ENCODE measurements at regions not wholly inside any gene's neighbourhood (a gene's known extent, or its start where the extent isn't known, plus 50 kb on each side); places are given as distances from the start of the nearest gene placed in this dataset.
"Not testable (repeated sequence)": the region's sequence is repeated elsewhere in the genome, so short reads cannot be mapped to it uniquely, and the experiment has no call there.

- DNase-seq (ENCODE audit: low read depth): no peak
- H3K4me3 ChIP-seq (ENCODE audit: low read depth, low read length): no peak overlapping the region
- TF ChIP-seq CTCF (IDR thresholded peaks at IDR 0.05; ENCODE audit: low read depth, low read length, missing control alignments): no peak
These were observed 654.8 kb upstream of the CPEB2 start for GRCh38 chr4:14347526-14347925.

GRCh38 chr4:14348506-14348905, 653.8 kb upstream of the CPEB2 start:
- DNase-seq (ENCODE audit: low read depth): no peak
- TF ChIP-seq CTCF (IDR thresholded peaks at IDR 0.05; ENCODE audit: low read depth, low read length, missing control alignments): no peak
- H3K4me3 ChIP-seq (ENCODE audit: low read depth, low read length): no peak overlapping the region

DNA sequence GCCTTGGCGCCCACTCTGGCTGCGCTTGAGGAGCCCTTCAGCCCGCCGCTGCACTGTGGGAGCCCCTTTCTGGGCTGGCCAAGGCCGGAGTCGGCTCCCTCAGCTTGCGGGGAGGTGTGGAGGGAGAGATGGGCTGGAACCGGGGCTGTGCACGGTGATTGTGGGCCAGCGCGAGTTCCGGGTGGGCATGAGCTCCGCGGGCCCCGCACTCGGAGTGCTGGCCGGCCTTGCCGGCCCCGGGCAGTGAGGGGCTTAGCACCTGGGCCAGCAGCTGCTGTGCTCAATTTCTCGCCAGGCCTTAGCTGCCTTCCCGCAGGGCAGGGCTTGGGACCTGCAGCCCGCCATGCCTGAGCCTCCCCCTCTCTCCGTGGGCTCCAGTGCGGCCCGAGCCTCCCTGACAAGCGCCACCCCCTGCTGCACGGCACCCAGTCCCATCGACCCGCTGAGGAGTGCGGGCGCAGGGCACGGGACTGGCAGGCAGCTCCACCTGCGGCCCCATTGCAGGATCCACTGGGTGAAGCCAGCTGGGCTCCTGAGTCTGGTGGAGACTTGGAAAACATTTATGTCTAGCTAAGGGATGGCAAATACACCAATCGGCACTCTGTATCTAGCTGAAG, 643.6 kb upstream of the CPEB2 start:
- H3K4me3 ChIP-seq (ENCODE audit: low read depth, low read length); DNase-seq (ENCODE audit: low read depth): not testable (repeated sequence)

- no peak for TF ChIP-seq CTCF (IDR thresholded peaks at IDR 0.05; ENCODE audit: low read depth, low read length, missing control alignments)
- H3K4me3 ChIP-seq (ENCODE audit: low read depth, low read length): no peak overlapping the region
- DNase-seq (ENCODE audit: low read depth): no peak
These were observed 642.3 kb upstream of the CPEB2 start for GRCh38 chr4:14359991-14360390.

DNA sequence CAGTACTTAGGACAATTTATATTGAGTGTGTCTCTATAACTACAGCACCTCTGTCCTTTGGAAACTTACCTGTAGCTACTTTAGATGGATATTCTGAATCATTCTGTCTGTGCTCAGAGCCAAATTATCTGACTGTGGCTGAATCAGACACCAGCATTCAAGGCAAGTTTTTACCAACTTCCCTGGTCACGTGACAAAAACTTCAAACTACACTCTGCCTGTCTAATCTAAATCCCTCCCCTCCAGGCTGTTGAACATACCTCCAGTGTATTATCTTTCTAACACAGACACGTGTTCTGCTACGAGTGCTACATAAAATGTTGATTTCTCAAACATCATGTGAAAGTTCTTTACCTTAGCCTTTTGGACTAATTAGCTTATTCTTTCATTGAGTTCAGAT, 641.2 kb upstream of the CPEB2 start:
- H3K4me3 ChIP-seq (ENCODE audit: low read depth, low read length): no peak overlapping the region
- no peak for DNase-seq (ENCODE audit: low read depth)
- no peak for TF ChIP-seq CTCF (IDR thresholded peaks at IDR 0.05; ENCODE audit: low read depth, low read length, missing control alignments)

DNA sequence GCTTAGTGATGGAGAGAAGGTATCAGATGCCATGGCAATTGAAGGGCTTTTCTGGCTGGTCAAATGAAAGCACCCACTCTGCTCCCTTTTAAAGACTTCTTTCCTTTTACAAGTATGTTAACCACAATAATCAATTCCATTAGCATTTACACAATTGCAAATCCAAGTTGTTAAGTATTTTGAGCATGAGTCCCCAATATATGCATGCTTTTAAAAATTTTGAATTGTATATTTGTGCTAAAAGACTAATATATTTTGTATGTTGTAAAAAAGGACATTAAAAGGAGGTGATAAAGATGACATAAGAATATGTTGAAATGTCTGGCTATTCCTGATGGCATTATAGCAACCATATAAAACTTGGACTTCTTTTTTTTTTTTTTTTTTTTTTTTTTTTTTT, 639.9 kb upstream of the CPEB2 start:
- no peak for DNase-seq (ENCODE audit: low read depth)
- no peak overlapping the region for H3K4me3 ChIP-seq (ENCODE audit: low read depth, low read length)
- TF ChIP-seq CTCF (IDR thresholded peaks at IDR 0.05; ENCODE audit: low read depth, low read length, missing control alignments): no peak

DNA sequence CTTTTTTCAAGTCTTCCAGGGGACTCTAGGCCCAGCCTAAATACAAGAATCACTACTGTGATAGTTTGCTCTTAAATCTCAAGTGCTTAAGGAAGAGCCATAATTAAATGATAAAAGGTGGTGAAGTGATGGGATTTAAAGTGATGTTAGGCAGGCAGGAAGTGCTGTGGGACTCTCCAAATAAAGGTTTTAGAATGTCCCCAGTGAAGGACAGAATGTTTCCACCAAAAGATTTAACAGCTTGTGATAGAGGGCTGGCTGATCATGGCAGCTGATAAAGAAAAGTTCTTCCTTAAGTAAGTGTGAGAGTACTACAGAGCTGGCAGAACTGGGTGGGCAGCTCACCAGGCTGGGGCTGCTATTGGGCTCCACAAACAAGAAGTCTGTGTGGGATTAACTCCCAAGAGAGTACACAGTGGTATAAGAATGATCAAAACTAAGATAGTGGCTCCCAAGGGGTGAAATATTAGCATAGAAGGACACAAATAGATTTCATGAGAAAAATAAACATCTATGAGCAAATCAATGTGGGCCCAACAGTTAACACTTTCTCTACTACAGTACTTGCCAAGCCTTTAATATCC, 637.2 kb upstream of the CPEB2 start:
- no peak for DNase-seq (ENCODE audit: low read depth)
- H3K4me3 ChIP-seq (ENCODE audit: low read depth, low read length): no peak overlapping the region
- TF ChIP-seq CTCF (IDR thresholded peaks at IDR 0.05; ENCODE audit: low read depth, low read length, missing control alignments): no peak

All from GM12864 (cell line).